ENCODE measurements at regions not wholly inside any gene's neighbourhood (a gene's known extent, or its start where the extent isn't known, plus 50 kb on each side); places are given as distances from the start of the nearest gene placed in this dataset.

- TF ChIP-seq EP300 (IDR thresholded peaks at IDR 0.05) = no peak
- TF ChIP-seq CTCF (IDR thresholded peaks at IDR 0.05) = no peak
- TF ChIP-seq POLR2A (IDR thresholded peaks at IDR 0.05) = no peak
- no peak for TF ChIP-seq POLR2AphosphoS5 (IDR thresholded peaks at IDR 0.05)
- Histone ChIP-seq H3K36me3 (no peaks in the 10 kb centered on the region), H3K4me3 (no peak overlapping the region), H3K9me3 (peaks cover 3% of the 10 kb centered on the region), H3K27me3 (no peaks in the 10 kb centered on the region), H3K27ac (no peak overlapping the region), H3K4me1 (no peaks in the 10 kb centered on the region)
- no peak for DNase-seq (ENCODE audit: low spot score in 2 of 2)
- 92% methylated on average over 4 of the region's 4 CpGs for WGBS
Observed at GRCh38 chr2:160838691-160839090, 321.5 kb upstream of the TANK start.

- no peak for DNase-seq (ENCODE audit: low spot score in 2 of 2)
- no peaks in the 10 kb centered on the region for H3K36me3 ChIP-seq
- H3K4me3 ChIP-seq = no peak overlapping the region
- peaks cover 11% of the 10 kb centered on the region for H3K9me3 ChIP-seq
- no peaks in the 10 kb centered on the region for H3K27me3 ChIP-seq
- 87% methylated on average over 4 of the region's 4 CpGs for WGBS
- no peak overlapping the region for H3K27ac ChIP-seq
- no peaks in the 10 kb centered on the region for H3K4me1 ChIP-seq
- TF ChIP-seq EP300 (IDR thresholded peaks at IDR 0.05) = no peak
- no peak for TF ChIP-seq POLR2A (IDR thresholded peaks at IDR 0.05)
- TF ChIP-seq CTCF (IDR thresholded peaks at IDR 0.05) = no peak
- TF ChIP-seq POLR2AphosphoS5 (IDR thresholded peaks at IDR 0.05) = no peak
Observed at GRCh38 chr2:160842286-160842685, 317.9 kb upstream of the TANK start.

DNA sequence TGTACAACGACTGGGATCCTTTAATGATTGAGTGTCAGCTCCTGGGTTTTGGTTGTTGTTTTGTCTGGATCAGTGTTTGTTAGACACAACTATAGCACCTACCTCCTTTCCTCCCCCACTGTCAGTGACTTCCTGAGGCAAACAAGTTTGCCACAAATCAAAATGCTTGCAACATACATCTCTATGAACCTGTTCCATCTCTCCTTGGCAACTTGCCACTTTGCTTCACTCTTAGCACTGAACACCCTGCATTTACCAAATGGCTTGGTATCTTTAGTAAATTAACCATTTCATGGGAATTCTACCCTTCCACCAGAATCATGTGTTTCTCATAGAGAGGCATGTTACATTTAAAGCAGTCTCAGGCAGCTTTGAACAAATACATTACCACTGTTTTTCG lies 301.1 kb upstream of the TANK start:
- H3K4me1 ChIP-seq = peaks cover 5% of the 10 kb centered on the region
- no peaks in the 10 kb centered on the region for H3K36me3 ChIP-seq
- H3K9me3 ChIP-seq = no peaks in the 10 kb centered on the region
- 49% methylated on average over 2 of the region's 2 CpGs for WGBS
- TF ChIP-seq POLR2AphosphoS5 (IDR thresholded peaks at IDR 0.05) = no peak
- no peak for DNase-seq (ENCODE audit: low spot score in 2 of 2)
- H3K27me3 ChIP-seq = no peaks in the 10 kb centered on the region
- no peak overlapping the region for H3K27ac ChIP-seq
- no peak overlapping the region for H3K4me3 ChIP-seq

DNA sequence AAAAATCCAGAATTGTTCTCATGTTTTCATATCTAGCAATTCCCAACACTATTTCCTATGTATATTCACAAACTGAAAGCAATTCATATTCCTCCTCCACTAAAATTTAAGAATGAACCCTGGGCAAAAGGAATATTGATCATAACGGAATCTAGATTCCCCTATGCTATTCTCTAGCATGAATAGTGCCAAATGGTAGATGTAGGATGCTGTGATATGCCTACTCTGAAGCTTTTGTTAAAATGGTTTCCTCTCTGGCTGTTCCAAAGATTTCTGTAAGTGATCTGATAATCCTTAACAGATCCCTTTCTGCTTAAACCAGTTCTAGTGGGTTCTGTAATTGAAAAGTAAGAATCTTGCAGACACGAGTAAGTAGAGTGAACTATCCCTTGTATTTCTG lies 298.0 kb upstream of the TANK start:
- peaks cover 5% of the 10 kb centered on the region for H3K4me1 ChIP-seq
- DNase-seq (ENCODE audit: low spot score in 2 of 2) = no peak
- no peak for TF ChIP-seq POLR2A (IDR thresholded peaks at IDR 0.05)
- TF ChIP-seq EP300 (IDR thresholded peaks at IDR 0.05) = no peak
- TF ChIP-seq POLR2AphosphoS5 (IDR thresholded peaks at IDR 0.05) = no peak
- TF ChIP-seq CTCF (IDR thresholded peaks at IDR 0.05) = no peak
- H3K36me3 ChIP-seq = no peaks in the 10 kb centered on the region
- no peak overlapping the region for H3K4me3 ChIP-seq
- 57% methylated on average over 2 of the region's 2 CpGs for WGBS
- no peaks in the 10 kb centered on the region for H3K9me3 ChIP-seq
- H3K27ac ChIP-seq = no peak overlapping the region
- H3K27me3 ChIP-seq = no peaks in the 10 kb centered on the region

GRCh38 chr2:160868891-160869290 lies 291.3 kb upstream of the TANK start:
- Histone ChIP-seq H3K9me3 (no peaks in the 10 kb centered on the region), H3K4me3 (no peak overlapping the region), H3K36me3 (no peaks in the 10 kb centered on the region), H3K27me3 (no peaks in the 10 kb centered on the region), H3K4me1 (peaks cover 19% of the 10 kb centered on the region), H3K27ac (peak overlapping the region; percentile 65)
- 70% methylated on average over 3 of the region's 3 CpGs for WGBS
- TF ChIP-seq EP300 (IDR thresholded peaks at IDR 0.05) (no peak), CTCF (IDR thresholded peaks at IDR 0.05) (no peak), POLR2A (IDR thresholded peaks at IDR 0.05) (no peak), POLR2AphosphoS5 (IDR thresholded peaks at IDR 0.05) (no peak)
- DNase-seq (ENCODE audit: low spot score in 2 of 2) = no peak

DNA sequence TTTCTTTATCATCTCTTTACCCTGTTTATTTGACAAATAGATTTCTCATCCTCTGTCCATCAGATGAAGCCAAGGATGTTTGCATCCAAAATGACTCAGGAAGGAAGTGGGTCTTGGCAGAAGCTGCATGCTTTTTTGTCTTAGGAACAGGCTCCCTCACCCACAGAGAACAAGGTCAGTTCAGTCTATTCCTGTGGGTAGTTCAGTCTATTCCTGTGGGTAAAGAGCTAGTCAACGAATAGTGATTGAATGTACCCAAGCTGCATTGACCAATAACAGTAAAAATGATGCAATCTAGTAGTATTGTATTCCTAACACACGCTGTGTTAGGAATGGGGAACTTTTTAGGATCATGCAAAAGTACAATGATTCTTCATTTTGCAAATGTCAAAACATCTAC lies 290.8 kb upstream of the TANK start:
- peaks cover 19% of the 10 kb centered on the region for H3K4me1 ChIP-seq
- no peaks in the 10 kb centered on the region for H3K27me3 ChIP-seq
- no peaks in the 10 kb centered on the region for H3K36me3 ChIP-seq
- peak in 2 of 3 donors; percentile 79 to 83 for TF ChIP-seq POLR2AphosphoS5 (IDR thresholded peaks at IDR 0.05)
- no peak for TF ChIP-seq CTCF (IDR thresholded peaks at IDR 0.05)
- no peaks in the 10 kb centered on the region for H3K9me3 ChIP-seq
- no peak for DNase-seq (ENCODE audit: low spot score in 2 of 2)
- WGBS = 40% methylated on average over 2 of the region's 2 CpGs
- no peak overlapping the region for H3K4me3 ChIP-seq
- H3K27ac ChIP-seq = peak overlapping the region; percentile 73
